GM13977 (cell line): ENCODE measurements at regions not wholly inside any gene's neighbourhood (a gene's known extent, or its start where the extent isn't known, plus 50 kb on each side); places are given as distances from the start of the nearest gene placed in this dataset.

Source experiments
- DNase-seq: peaks from one replicate; pipeline ENCODE4 v3.0.0; 2012; ENCODE audit warnings: low spot score
- in situ Hi-C: fragments of 300-500 bp; cut with MboI; formaldehyde crosslinking; loops from one replicate; pipeline ENCODE4 v1.12.0; 2022; ENCODE audit warnings: low sequenced_read_pairs, low pct_unique_long_range_greater_than_20kb, mixed read lengths, inconsistent platforms; ENCODE audit not compliant: unreplicated experiment
- TF ChIP-seq, protein P1 (sequence below): IDR thresholded peaks from 2 replicates; pipeline ENCODE4 v1.5.1; 2012; ENCODE audit warnings: mild to moderate bottlenecking, control low read depth; ENCODE audit not compliant: insufficient read depth; ENCODE audit errors: extremely low read depth, missing control alignments

DNA sequence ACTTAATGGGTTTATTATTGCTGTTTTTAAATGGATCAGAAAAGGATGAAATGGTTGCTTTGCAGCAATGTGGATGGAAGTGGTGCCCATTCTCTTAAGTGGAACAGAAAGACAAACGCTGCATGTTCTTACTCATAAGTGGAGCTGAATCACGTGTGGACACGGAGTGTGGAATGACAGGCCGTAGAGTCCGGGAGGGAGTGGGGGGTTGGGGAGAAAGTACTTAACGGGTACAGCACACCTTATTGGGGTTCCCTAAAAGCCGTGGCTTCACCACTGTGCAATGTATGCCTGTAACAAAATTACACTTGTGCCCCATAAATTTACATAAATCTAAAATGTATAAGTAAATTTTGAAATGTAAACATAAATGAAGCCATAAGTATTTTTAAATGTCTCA is 64.0 kb upstream of the CTDP1 start:
- in situ Hi-C loops, result no loop called here

DNA sequence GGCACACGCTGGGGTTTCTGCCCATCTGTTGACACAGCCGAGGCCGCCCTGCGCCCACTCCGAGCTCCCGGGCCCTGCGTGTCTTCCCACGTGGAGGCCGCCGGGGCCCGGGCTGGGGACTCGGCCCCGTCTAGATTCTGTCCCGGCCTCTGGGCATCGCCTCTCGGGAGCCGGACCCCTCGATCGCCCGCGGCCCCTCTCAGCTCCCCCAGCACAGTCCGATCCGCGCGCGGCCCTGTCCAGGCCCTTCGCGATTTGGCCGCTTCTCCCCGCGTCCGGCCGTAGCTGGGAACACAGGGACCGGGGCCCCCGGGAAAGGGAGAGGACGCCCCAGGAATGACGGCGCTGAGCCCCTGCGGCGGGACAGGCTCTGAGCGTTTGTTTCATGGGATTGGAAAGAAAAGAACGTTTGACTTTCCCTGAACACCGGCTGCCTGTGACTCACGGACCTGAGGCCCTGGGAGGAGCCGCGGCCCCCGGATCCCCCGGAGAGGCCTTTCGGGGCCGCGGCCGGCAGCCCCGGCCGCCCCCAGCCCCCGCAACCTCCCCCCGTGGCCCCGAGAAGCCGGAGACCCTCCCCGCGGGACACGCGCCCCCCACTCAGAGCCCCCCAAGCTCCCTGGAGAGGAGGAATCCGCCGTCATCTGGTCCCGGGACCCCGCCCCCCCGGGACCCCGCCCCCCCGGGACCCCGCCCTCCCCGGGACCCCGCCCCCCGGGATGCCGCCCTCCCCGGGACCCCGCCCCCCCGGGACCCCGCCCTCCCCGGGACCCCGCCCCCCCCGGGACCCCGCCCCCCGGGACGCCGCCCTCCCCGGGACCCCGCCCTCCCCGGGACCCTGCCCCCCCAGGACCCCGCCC is 62.7 kb upstream of the CTDP1 start:
- DNase-seq, result no peak
- TF ChIP-seq, protein P1, sequence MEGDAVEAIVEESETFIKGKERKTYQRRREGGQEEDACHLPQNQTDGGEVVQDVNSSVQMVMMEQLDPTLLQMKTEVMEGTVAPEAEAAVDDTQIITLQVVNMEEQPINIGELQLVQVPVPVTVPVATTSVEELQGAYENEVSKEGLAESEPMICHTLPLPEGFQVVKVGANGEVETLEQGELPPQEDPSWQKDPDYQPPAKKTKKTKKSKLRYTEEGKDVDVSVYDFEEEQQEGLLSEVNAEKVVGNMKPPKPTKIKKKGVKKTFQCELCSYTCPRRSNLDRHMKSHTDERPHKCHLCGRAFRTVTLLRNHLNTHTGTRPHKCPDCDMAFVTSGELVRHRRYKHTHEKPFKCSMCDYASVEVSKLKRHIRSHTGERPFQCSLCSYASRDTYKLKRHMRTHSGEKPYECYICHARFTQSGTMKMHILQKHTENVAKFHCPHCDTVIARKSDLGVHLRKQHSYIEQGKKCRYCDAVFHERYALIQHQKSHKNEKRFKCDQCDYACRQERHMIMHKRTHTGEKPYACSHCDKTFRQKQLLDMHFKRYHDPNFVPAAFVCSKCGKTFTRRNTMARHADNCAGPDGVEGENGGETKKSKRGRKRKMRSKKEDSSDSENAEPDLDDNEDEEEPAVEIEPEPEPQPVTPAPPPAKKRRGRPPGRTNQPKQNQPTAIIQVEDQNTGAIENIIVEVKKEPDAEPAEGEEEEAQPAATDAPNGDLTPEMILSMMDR, result no peak
- in situ Hi-C loops, result no loop called here

More for the DNA sequence above, 64.0 kb upstream of the CTDP1 start:
- TF ChIP-seq, protein P1, result no peak
- no peak for DNase-seq

DNA sequence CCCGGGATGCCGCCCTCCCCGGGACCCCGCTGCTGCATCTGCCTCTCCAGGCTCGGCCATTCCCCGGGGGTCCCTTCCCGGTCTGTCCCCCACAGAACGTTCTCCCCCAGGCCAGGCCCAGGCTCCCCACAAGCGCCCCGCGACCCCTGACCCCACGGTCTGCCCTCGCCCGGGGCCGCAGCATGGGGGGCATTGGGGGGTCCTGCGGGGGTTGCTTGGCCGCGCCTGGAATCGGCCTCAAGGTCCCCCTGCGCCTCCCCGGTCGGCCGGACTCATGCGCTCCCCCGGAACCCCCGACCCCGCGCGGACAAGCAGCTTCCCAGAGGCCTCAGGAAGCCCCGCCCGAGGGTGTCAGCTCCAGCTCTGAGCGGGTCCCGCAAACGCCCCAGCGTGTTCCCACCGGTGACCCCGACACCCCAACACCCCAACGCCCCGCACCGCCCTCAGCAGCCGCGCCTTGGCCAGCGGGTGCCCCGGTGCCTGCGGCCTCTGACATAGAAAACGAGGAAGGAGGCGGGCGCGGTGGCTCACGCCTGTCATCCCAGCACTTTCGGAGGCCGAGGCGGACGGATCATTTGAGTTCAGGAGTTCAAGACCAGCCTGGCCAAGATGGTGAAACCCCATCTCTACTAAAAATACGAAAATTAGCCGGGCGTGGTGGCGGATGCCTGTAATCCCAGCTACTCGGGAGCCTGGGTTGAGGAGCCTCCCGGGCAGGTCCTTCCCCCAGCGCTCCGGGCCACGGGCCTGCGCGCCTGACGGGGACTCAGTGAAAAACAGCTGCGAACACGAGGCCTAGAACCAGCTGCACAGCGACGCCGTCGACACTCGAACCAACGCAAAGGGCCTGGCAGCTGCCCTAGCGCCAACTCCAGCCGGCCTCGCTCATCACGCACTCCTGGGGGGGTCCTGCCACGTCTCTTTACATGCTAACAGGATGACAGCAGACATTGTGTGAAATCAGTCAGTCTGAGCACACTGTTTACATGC is 61.8 kb upstream of the CTDP1 start:
- TF ChIP-seq, protein P1, result no peak
- no peak for DNase-seq

DNA sequence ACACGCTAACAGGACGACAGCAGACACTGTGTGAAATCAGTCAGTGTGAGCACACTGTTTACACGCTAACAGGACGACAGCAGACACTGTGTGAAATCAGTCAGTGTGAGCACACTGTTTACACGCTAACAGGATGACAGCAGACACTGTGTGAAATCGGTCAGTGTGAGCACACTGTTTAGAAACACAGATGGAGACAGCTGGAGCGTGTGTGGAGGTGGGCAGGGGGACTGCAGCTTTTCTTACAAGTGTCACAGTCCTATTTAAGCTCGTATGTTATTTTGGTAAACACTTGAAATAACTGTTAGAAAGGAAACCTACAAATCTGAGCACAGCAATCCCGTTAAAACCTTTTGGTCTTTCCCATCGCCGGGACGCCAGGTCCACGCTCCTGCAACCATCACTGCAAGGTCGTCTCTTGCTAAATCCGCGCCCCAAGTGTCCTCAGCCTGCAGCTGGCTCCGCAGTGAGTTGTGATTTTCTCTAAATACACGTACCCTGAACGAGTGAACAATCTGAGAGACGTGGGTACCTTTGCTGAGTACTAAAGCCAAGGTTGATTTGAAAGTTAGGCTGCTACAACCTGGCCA is 58.9 kb upstream of the CTDP1 start:
- TF ChIP-seq, protein P1, result no peak
- in situ Hi-C loops, result no loop called here
- no peak for DNase-seq

More for the DNA sequence above, 61.8 kb upstream of the CTDP1 start:
- in situ Hi-C loops, result no loop called here

DNA sequence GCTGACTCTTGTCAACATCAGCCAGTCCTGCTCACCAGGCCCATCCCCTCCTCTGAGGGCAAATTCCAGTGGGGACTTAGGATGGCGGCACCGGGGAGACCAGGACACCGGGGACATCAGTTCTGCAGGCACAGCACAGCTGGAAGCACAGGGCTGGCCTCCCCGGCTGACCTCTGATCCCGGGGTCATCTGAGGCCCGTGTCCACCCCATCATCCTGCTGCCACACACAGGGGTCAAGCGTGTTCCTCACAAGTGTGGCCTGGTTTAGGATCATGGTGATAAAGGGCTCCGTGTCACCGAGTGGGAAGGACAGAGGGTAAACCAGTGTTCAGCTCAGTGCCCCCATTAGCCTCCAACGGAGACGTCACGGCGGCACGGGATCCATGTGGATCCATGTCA is 58.1 kb upstream of the CTDP1 start:
- in situ Hi-C loops, result no loop called here
- TF ChIP-seq, protein P1, result no peak
- no peak for DNase-seq

DNA sequence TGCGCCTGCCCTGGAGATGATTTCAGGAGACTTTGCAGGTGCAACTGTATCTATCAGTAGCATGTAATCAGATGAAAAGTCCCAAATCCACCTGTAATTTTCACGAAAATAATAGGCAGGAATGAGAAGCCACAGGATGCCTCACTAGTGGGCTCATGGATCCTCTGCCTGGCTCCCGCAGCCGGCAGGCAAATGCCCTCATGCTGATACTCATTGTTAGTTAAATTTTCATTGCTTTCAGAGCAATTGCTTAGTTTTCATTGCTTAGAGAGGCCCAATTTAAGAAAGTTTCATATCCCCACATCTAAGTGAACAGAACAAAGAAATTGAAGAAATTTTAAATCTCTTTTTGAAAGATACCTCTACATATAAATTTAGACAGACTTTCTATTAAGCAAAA is 57.6 kb upstream of the CTDP1 start:
- DNase-seq, result no peak
- TF ChIP-seq, protein P1, result no peak
- in situ Hi-C loops, result no loop called here
